GM19239 (cell line): ENCODE measurements at regions not wholly inside any gene's neighbourhood (a gene's known extent, or its start where the extent isn't known, plus 50 kb on each side); places are given as distances from the start of the nearest gene placed in this dataset.
"Not testable (repeated sequence)": the region's sequence is repeated elsewhere in the genome, so short reads cannot be mapped to it uniquely, and the experiment has no call there.

Experiments
- DNase-seq: peaks from one replicate; pipeline ENCODE4 v3.0.0; 2011; ENCODE audit warnings: low spot score; ENCODE audit not compliant: insufficient read length
- FAIRE-seq: peaks from 2 replicates; lab custom pipeline; 2011; peaks lifted over from hg19 to GRCh38; lab: Jason Lieb, UNC

- FAIRE-seq (peak; percentile 39), DNase-seq (no peak)
Observed at GRCh38 chrX:46185923-46186810, 359.1 kb downstream of the ZNF674 start.

DNA sequence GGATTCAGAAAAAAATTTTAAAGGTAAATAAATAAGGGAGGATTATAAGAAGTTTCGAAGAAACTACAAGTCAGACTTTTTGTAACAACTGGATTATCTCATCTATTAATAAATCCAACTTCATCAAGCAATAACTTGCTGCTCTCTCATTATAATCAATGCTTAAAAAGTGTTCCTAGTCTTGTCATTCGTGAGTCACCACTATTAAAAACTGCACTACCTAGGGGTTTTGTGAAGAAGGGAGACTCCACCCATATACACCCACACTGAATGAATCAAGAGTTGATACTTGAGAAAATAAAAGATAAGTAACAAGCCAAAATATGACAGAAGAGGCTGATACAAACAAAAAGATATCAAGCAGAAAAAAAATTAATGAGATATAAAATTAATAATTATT, 360.5 kb downstream of the ZNF674 start:
- FAIRE-seq (no peak), DNase-seq (no peak)

DNA sequence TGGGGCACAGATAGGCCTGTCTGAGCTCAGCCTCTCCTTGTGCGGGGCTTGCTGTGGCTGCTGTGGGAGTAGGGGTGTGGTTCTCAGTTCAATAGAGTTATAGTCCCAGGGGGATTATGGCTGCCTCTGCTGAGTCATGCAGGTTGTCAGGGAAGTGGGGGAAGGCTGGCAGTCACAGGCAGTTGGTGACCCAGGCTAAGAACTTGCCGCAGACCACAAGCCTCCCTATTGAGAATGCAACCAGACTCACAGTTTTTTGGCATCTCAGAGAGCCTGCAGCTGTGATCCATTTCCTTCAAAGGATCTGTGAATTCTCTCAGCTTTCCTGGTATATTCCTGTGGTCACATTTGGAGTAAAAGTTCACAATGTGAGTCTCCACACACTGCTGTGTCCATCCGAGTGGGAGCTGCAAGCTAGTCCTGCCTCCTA, 364.9 kb downstream of the ZNF674 start:
- FAIRE-seq (peak; percentile 74), DNase-seq (no peak)

GRCh38 chrX:46179748-46180147, 365.5 kb downstream of the ZNF674 start:
- no peak for FAIRE-seq
- no peak for DNase-seq

DNA sequence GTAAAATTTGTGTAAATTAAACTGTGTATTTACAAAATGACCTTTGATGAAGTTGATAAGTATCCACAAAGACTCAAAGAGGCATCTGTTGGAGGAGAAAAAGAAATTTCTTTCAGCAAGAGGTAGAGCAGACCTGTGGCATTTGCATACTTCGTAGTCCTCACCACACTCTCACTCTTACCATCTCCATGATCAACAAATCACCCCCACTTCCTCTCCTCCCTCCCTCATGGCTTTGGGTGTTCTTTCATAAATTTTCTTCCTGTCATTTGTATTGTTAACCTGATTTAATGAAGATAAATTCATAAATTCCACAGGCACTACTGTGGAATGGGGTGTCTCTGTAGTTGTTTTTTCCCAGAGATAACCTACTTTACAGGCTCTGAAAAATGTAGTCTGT, 366.5 kb downstream of the ZNF674 start:
- FAIRE-seq: peak; percentile 56
- no peak for DNase-seq

DNA sequence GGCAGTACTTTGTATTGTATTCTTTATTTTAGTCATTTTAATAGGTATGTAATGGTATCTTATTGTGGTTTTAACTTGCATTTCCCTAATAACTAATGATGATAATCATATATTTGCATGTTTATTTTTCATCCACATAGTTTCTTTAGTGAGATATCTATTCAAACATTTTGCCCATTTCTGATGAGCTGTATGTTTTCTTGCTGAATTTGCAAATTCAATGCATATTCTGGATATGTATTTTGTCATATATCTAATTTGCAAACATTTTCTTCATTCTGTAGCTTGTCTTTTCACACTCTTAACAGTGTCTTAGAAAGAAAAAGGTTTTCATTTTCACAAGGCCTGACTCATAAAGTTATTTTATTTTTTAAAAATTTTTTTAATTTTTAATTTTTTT, 372.1 kb downstream of the ZNF674 start:
- no peak for FAIRE-seq
- no peak for DNase-seq

GRCh38 chrX:46171457-46171856, 373.8 kb downstream of the ZNF674 start:
- FAIRE-seq, DNase-seq: not testable (repeated sequence)

GRCh38 chrX:46169808-46170207, 375.4 kb downstream of the ZNF674 start:
- DNase-seq (no peak), FAIRE-seq (no peak)

DNA sequence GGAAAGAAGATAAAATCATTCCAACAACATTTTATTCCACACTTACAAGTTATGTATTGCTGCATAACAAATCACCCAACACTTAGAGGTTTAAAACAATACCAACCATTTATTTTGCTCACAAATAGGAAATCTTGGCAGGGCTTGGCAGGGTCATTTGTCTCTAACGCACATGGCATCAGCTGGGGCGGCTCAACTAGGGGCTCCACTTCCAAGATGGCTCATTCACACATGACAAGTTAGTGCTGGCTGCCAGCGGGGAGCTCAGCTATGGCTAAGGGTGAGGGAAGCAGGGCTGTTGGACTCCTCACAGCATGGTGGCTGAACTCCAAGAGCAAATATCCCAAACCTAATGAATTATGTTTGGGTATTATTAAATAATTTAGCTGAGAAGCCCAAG, 377.0 kb downstream of the ZNF674 start:
- DNase-seq: no peak

GRCh38 chrX:46165866-46166265, 379.4 kb downstream of the ZNF674 start:
- FAIRE-seq: no peak
- no peak for DNase-seq

More for the DNA sequence above, 377.0 kb downstream of the ZNF674 start:
- no peak for FAIRE-seq

DNA sequence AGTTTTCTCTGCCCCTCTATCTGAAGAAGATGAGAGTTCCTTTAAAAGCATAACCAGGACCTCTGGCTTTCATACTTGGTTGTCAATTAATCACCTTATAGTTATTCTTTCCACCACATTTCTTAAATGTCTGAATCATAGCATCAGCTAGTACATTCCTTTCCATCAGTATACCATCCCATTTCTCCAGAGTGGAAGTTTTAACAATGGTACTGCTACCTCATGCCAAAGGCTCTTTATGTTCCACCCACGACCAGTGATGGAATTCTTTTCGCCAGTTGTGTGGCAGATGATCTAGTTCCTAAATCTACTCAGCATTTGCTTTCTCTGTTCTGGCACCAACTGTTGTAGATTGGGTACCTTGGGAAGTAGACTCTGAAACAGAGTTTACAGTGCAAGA, 379.8 kb downstream of the ZNF674 start:
- FAIRE-seq: peak; percentile 37
- DNase-seq: no peak

DNA sequence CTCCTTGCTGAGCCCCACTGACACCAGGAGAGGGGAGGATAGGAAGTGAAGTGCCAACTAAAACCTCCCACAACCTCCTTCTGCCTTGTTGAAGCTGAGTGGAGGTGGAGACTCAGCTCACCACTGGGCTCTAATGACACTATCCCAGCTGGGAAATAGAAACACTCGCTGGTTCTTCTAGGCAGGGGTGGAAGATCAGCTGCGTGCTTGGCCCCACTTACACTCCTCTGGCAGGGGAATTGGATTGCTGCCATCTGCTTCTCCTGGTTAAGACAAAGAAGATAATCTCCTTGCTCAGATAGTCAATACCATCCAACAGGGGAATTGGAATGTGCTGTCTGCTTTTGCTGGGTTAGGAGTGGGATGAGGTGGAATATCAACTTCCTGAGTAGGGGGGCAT, 392.5 kb downstream of the ZNF674 start:
- FAIRE-seq (no peak), DNase-seq (no peak)

DNA sequence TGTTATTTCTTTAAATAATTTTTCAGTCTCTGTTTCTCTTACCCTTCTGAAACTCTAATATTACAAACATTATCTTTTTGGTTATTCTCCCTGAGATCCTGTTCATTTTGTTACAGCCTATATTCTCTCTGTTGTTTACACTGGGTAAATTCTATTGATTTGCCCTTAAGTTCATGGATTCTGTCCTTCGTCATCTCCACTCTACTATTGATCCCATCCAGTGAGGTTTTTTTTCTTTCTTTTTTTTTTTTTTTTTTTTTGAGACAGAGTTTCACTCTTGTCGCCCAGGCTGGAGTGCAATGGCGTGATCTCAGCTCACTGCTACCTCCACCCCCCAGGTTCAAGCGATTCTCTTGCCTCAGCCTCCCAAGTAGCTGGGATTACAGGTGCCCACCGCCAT, 393.9 kb downstream of the ZNF674 start:
- DNase-seq, FAIRE-seq: not testable (repeated sequence)

DNA sequence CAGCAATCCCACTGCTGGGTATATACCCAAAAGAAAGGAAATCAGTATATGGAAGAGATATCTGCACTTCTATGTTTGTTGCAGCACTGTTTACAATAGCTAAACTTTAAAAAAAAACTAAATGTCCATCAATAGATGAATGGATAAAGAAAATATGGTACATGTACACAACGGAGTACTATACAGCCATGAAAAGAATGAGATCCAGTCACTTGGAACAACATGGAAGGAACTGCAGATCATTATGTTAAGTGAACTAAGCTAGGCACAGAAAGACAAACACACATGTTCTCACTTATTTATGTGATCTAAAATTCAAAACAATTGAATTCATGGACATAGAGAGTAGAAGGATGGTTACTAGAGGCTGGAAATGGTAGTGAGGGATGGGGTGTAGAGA, 400.7 kb downstream of the ZNF674 start:
- no peak for DNase-seq
- FAIRE-seq: no peak

DNA sequence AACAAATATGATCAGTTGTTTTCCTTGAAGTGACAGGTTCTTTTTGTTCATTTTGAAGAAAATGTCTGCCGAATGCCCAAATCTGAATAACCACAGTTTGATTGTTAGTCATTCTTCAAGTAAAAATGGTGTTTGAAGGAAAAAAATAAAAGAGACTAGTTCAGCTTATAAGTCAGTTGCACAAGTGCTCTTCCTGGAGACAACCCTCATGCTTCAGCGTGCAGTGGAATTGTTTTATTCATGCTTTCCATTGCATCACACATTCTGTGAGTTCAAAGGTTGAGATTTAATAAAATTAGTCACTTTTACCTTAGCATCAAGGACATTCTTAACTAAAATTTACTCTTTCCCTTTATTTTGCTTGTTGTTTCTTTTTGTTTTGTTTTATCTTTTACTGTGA, 404.9 kb downstream of the ZNF674 start:
- DNase-seq (no peak), FAIRE-seq (no peak)

GRCh38 chrX:46130247-46130646, 415.0 kb downstream of the ZNF674 start:
- FAIRE-seq (no peak), DNase-seq (no peak)

GRCh38 chrX:46125111-46125510, 420.1 kb downstream of the ZNF674 start:
- FAIRE-seq: no peak
- no peak for DNase-seq

DNA sequence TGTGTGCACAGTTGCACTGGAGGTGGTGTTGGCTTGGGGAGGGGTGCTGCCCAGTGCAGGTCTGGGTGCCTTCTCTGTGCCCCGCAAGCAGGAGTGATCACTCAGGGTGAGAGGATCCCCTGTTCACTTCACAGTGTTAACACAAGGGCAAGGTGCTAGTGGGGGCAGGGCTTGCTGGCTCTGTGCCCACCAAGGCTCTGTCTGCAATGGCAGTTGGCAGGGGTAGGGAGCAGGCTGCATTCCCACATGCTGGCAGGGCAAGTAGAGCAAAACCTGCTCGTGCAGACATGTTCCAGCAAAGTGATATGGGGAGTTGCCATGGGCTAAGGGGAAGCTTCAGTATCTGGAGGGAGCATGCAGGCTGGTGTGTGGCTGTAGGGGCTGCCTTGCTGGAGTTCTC, 428.0 kb downstream of the ZNF674 start:
- DNase-seq: no peak
- no peak for FAIRE-seq

GRCh38 chrX:46087310-46087709, 457.9 kb downstream of the ZNF674 start:
- not testable (repeated sequence) for FAIRE-seq, DNase-seq

- DNase-seq, FAIRE-seq: not testable (repeated sequence)
Observed at GRCh38 chrX:46080121-46080520, 465.1 kb downstream of the ZNF674 start.

GRCh38 chrX:46072791-46073190, 472.4 kb downstream of the ZNF674 start:
- FAIRE-seq (no peak), DNase-seq (no peak)

GRCh38 chrX:46072372-46072771, 472.8 kb downstream of the ZNF674 start:
- FAIRE-seq (no peak), DNase-seq (no peak)
